T-cell (primary cell): ENCODE measurements at regions not wholly inside any gene's neighbourhood (a gene's known extent, or its start where the extent isn't known, plus 50 kb on each side); places are given as distances from the start of the nearest gene placed in this dataset.

Source experiments
- ATAC-seq, 4 experiments: fragments of 200-7000 bp in 3 of 4; fragments of 150-1000 bp in 1 of 4; cut with Tn5 transposase; replicated peaks in 1 of 4; 1 replicate in 3 of 4; 2 replicates in 1 of 4; pipeline ENCODE4 v1.10.0; 2021; ENCODE audit warnings: moderate library complexity in 3 of 4, mild to moderate bottlenecking in 2 of 4, moderate number of reproducible peaks in 1 of 4
- CTCF ChIA-PET, 2 donors: fragments of 300-600 bp; sonication (Branson Sonifier 250); formaldehyde crosslinking; loops; one replicate each; lab custom pipeline; 2022; ENCODE audit warnings: antibody characterized with exemption in 2 of 2; lab: Charles Lee
- POLR2A ChIA-PET, 2 donors: fragments of 300-600 bp; sonication (Branson Sonifier 250); formaldehyde crosslinking; loops; one replicate each; lab custom pipeline; 2022; ENCODE audit warnings: antibody characterized with exemption in 2 of 2; lab: Charles Lee
- DNase-seq, 35 experiments: peaks; one replicate each; pipeline versions ENCODE4 v3.0.0 to v3.0.0-alpha.2; 2013 to 2023
- H3K27ac ChIP-seq: one replicate; pipeline ENCODE4 v1.5.1; 2013; ENCODE audit warnings: low read length
- H3K27me3 ChIP-seq, 2 experiments: replicated peaks in 1 of 2; 1 replicate in 1 of 2; 2 replicates in 1 of 2; pipeline versions ENCODE4 v1.6.1 to v1.7.0; 2013; ENCODE audit warnings: low read length in 1 of 2, mixed read lengths in 1 of 2; ENCODE audit not compliant: control insufficient read depth in 2 of 2, insufficient read depth in 2 of 2; ENCODE audit errors: extremely low read depth in 1 of 2
- H3K36me3 ChIP-seq, 2 donors: 1 replicate in 1 of 2; 2 replicates in 1 of 2; pipeline versions ENCODE4 v1.6.1 to v1.7.0; 2013; ENCODE audit warnings: low read length in 1 of 2; ENCODE audit not compliant: control insufficient read depth in 2 of 2, insufficient read depth in 1 of 2; ENCODE audit errors: extremely low read depth in 1 of 2
- H3K4me1 ChIP-seq, 2 experiments: 1 replicate in 1 of 2; 2 replicates in 1 of 2; pipeline versions ENCODE4 v1.6.1 to v1.7.0; 2013; ENCODE audit warnings: low read length in 2 of 2, mixed read lengths in 1 of 2; ENCODE audit not compliant: insufficient read depth in 2 of 2, control insufficient read depth in 1 of 2; ENCODE audit errors: extremely low read depth in 1 of 2
- H3K4me3 ChIP-seq, 2 donors: 1 replicate in 1 of 2; 2 replicates in 1 of 2; pipeline versions ENCODE4 v1.5.1 to v1.7.0; 2013; ENCODE audit warnings: mild to moderate bottlenecking in 2 of 2, low read length in 1 of 2, moderate library complexity in 1 of 2; ENCODE audit not compliant: control insufficient read depth in 1 of 2; ENCODE audit errors: extremely low read depth in 1 of 2
- H3K9me3 ChIP-seq: 2 replicates; pipeline ENCODE4 v1.7.0; 2013
- H3K27ac Mint-ChIP-seq, 2 donors: one replicate each; pipeline ENCODE4 v1.8.0; 2020 to 2021; ENCODE audit warnings: mild to moderate bottlenecking in 2 of 2, mixed read lengths in 2 of 2
- H3K27me3 Mint-ChIP-seq, 2 donors: one replicate each; pipeline ENCODE4 v1.8.0; 2021 to 2022; ENCODE audit warnings: mixed read lengths in 2 of 2
- H3K36me3 Mint-ChIP-seq: one replicate; pipeline ENCODE4 v1.8.0; 2021; ENCODE audit warnings: mixed read lengths
- H3K4me1 Mint-ChIP-seq, 3 donors: one replicate each; pipeline ENCODE4 v1.8.0; 2020 to 2022; ENCODE audit warnings: mixed read lengths in 3 of 3, mild to moderate bottlenecking in 1 of 3
- H3K4me3 Mint-ChIP-seq, 3 donors: one replicate each; pipeline ENCODE4 v1.8.0; 2020 to 2022; ENCODE audit warnings: mild to moderate bottlenecking in 3 of 3, mixed read lengths in 3 of 3, moderate library complexity in 3 of 3
- H3K9me3 Mint-ChIP-seq, 3 donors: one replicate each; pipeline ENCODE4 v1.8.0; 2020 to 2022; ENCODE audit warnings: mixed read lengths in 3 of 3
- WGBS: methylation state at CpG from one replicate; pipeline ENCODE4 v1.1.5; 2013; ENCODE audit warnings: missing lambda C conversion rate; ENCODE audit not compliant: insufficient coverage; 5-methylcytosine and 5-hydroxymethylcytosine counted together

GRCh38 chr19:13699786-13700185 lies 64.5 kb upstream of the MRI1 start:
- Mint-ChIP-seq H3K9me3 (peaks cover 0 to 2% (median 0%) of the 10 kb centered on the region in 3 donors), H3K4me1 (no peaks in the 10 kb centered on the region), H3K27ac (no peak overlapping the region), H3K36me3 (no peaks in the 10 kb centered on the region), H3K4me3 (no peak overlapping the region), H3K27me3 (peaks cover 31 to 32% of the 10 kb centered on the region in 2 donors)
- Histone ChIP-seq H3K27me3 (peaks cover 5 to 20% of the 10 kb centered on the region in 2 experiments), H3K9me3 (peaks cover 4% of the 10 kb centered on the region), H3K4me3 (no peak overlapping the region), H3K4me1 (no peaks in the 10 kb centered on the region), H3K36me3 (no peaks in the 10 kb centered on the region), H3K27ac (no peak overlapping the region)
- POLR2A ChIA-PET = no interaction called here
- DNase-seq = no peak
- WGBS = no CpG with 5 or more reads among the region's 4 CpGs
- CTCF ChIA-PET = no interaction called here
- no peak for ATAC-seq

GRCh38 chr19:13696839-13697238 lies 67.5 kb upstream of the MRI1 start:
- peaks cover 5 to 34% of the 10 kb centered on the region in 2 experiments for H3K27me3 ChIP-seq
- Mint-ChIP-seq H3K27me3 (peaks cover 38 to 41% of the 10 kb centered on the region in 2 donors), H3K4me1 (no peaks in the 10 kb centered on the region), H3K9me3 (peaks cover 0 to 2% (median 0%) of the 10 kb centered on the region in 3 donors), H3K36me3 (no peaks in the 10 kb centered on the region), H3K27ac (no peak overlapping the region), H3K4me3 (no peak overlapping the region)
- ATAC-seq = no peak
- 89% methylated on average over 1 of the region's 1 CpG for WGBS
- ChIA-PET CTCF (no interaction called here), POLR2A (no interaction called here)
- H3K36me3 ChIP-seq = no peaks in the 10 kb centered on the region
- no peak for DNase-seq
- H3K4me3 ChIP-seq = no peak overlapping the region
- H3K4me1 ChIP-seq = no peaks in the 10 kb centered on the region
- peaks cover 4% of the 10 kb centered on the region for H3K9me3 ChIP-seq
- no peak overlapping the region for H3K27ac ChIP-seq

- POLR2A ChIA-PET = no interaction called here
- H3K27ac Mint-ChIP-seq = no peak overlapping the region
- Histone ChIP-seq H3K36me3 (no peaks in the 10 kb centered on the region), H3K27ac (no peak overlapping the region), H3K4me3 (no peak overlapping the region), H3K4me1 (no peaks in the 10 kb centered on the region), H3K27me3 (peaks cover 0 to 32% of the 10 kb centered on the region in 2 experiments), H3K9me3 (no peaks in the 10 kb centered on the region)
- H3K27me3 Mint-ChIP-seq = peaks cover 34 to 35% of the 10 kb centered on the region in 2 donors
- no peaks in the 10 kb centered on the region for H3K4me1 Mint-ChIP-seq
- DNase-seq = no peak
- H3K9me3 Mint-ChIP-seq = no peaks in the 10 kb centered on the region
- no peak overlapping the region for H3K4me3 Mint-ChIP-seq
- CTCF ChIA-PET = no interaction called here
- WGBS = 86% methylated on average over 4 of the region's 4 CpGs
- no peaks in the 10 kb centered on the region for H3K36me3 Mint-ChIP-seq
- ATAC-seq = no peak
Measured at GRCh38 chr19:13693889-13694288, 70.4 kb upstream of the MRI1 start.

GRCh38 chr19:13691569-13692435 lies 72.5 kb upstream of the MRI1 start:
- no peaks in the 10 kb centered on the region for H3K36me3 ChIP-seq
- H3K4me3 ChIP-seq = no peak overlapping the region
- H3K4me3 Mint-ChIP-seq = no peak overlapping the region
- H3K27me3 Mint-ChIP-seq = peaks cover 31 to 32% of the 10 kb centered on the region in 2 donors
- WGBS = 73% methylated on average over 5 of the region's 8 CpGs
- H3K27ac ChIP-seq = no peak overlapping the region
- no peaks in the 10 kb centered on the region for H3K9me3 ChIP-seq
- ATAC-seq (no peak), DNase-seq (no peak)
- no peaks in the 10 kb centered on the region for H3K9me3 Mint-ChIP-seq
- peaks cover 0 to 33% of the 10 kb centered on the region in 2 experiments for H3K27me3 ChIP-seq
- ChIA-PET POLR2A (no interaction called here), CTCF (no interaction called here)
- H3K36me3 Mint-ChIP-seq = no peaks in the 10 kb centered on the region
- H3K27ac Mint-ChIP-seq = no peak overlapping the region
- H3K4me1 ChIP-seq = no peaks in the 10 kb centered on the region
- no peaks in the 10 kb centered on the region for H3K4me1 Mint-ChIP-seq

GRCh38 chr19:13689085-13689484 lies 75.2 kb upstream of the MRI1 start:
- 100% methylated on average over 1 of the region's 3 CpGs for WGBS
- no peaks in the 10 kb centered on the region for H3K9me3 ChIP-seq
- no peaks in the 10 kb centered on the region for H3K4me1 ChIP-seq
- H3K4me3 ChIP-seq = no peak overlapping the region
- H3K4me3 Mint-ChIP-seq = no peak overlapping the region
- H3K27ac ChIP-seq = no peak overlapping the region
- no peaks in the 10 kb centered on the region for H3K36me3 ChIP-seq
- no peaks in the 10 kb centered on the region for H3K9me3 Mint-ChIP-seq
- ChIA-PET POLR2A (no interaction called here), CTCF (no interaction called here)
- H3K4me1 Mint-ChIP-seq = peaks cover 0 to 3% (median 3%) of the 10 kb centered on the region in 3 donors
- no peak overlapping the region for H3K27ac Mint-ChIP-seq
- peaks cover 0 to 34% of the 10 kb centered on the region in 2 experiments for H3K27me3 ChIP-seq
- H3K36me3 Mint-ChIP-seq = no peaks in the 10 kb centered on the region
- ATAC-seq (no peak), DNase-seq (peak in 4 of 35 experiments; percentile 1 to 32 (median 2))
- H3K27me3 Mint-ChIP-seq = peaks cover 20 to 38% of the 10 kb centered on the region in 2 donors

- Histone ChIP-seq H3K27ac (no peak overlapping the region), H3K4me1 (no peaks in the 10 kb centered on the region), H3K27me3 (peaks cover 0 to 20% of the 10 kb centered on the region in 2 experiments), H3K4me3 (no peak overlapping the region), H3K36me3 (no peaks in the 10 kb centered on the region), H3K9me3 (no peaks in the 10 kb centered on the region)
- H3K4me1 Mint-ChIP-seq = peaks cover 0 to 3% (median 3%) of the 10 kb centered on the region in 3 donors
- ATAC-seq (no peak), DNase-seq (no peak)
- CTCF ChIA-PET = no interaction called here
- POLR2A ChIA-PET = no interaction called here
- H3K27ac Mint-ChIP-seq = no peak overlapping the region
- H3K27me3 Mint-ChIP-seq = peaks cover 13 to 20% of the 10 kb centered on the region in 2 donors
- peaks cover 2% of the 10 kb centered on the region for H3K36me3 Mint-ChIP-seq
- WGBS = no CpG with 5 or more reads among the region's 1 CpG
- no peak overlapping the region for H3K4me3 Mint-ChIP-seq
- H3K9me3 Mint-ChIP-seq = peaks cover 8 to 14% (median 13%) of the 10 kb centered on the region in 3 donors
Measured at GRCh38 chr19:13684021-13684420, 80.3 kb upstream of the MRI1 start.
